IMR-90 (cell line): ENCODE measurements at regions not wholly inside any gene's neighbourhood (a gene's known extent, or its start where the extent isn't known, plus 50 kb on each side); places are given as distances from the start of the nearest gene placed in this dataset.

Experiments used
- ATAC-seq: fragments of 200-7000 bp; cut with Tn5 transposase; 2 replicates; pipeline ENCODE4 v1.9.1; 2020; ENCODE audit warnings: low read depth, mild to moderate bottlenecking, moderate library complexity
- BruUV-seq: library from RNA; stranded (reverse); fragments of 400-500 nt; replicated peaks from 2 replicates; lab custom pipeline; 2021; lab: Mats Ljungman, UMichigan
- CTCF ChIA-PET: fragments of 300-600 bp; formaldehyde crosslinking; extraction: SDS; loops from one replicate; lab custom pipeline; 2021; ENCODE audit warnings: antibody characterized with exemption; lab: Yijun Ruan, JAX
- POLR2A ChIA-PET: fragments of 300-600 bp; sonication (Branson Sonifier 250); formaldehyde crosslinking; loops from one replicate; lab custom pipeline; 2022; ENCODE audit warnings: antibody characterized with exemption; ENCODE audit not compliant: unreplicated experiment; lab: Charles Lee
- DNase-seq: peaks from one replicate; pipeline ENCODE4 v3.0.0; 2013
- H2AFZ ChIP-seq: replicated peaks from 2 replicates; pipeline ENCODE3; 2013; ENCODE audit warnings: low read length, mild to moderate bottlenecking; ENCODE audit not compliant: poor library complexity
- H2AK5ac ChIP-seq: 2 replicates; pipeline ENCODE4 v1.6.1; 2013; ENCODE audit warnings: low read depth, low read length, inconsistent platforms
- H2AK9ac ChIP-seq: replicated peaks from 2 replicates; pipeline ENCODE3; 2013; ENCODE audit warnings: mild to moderate bottlenecking, low read depth, low read length, moderate library complexity; ENCODE audit not compliant: poor library complexity
- H2BK120ac ChIP-seq: 2 replicates; pipeline ENCODE4 v1.6.1; 2013; ENCODE audit warnings: low read depth, low read length, inconsistent platforms
- H2BK15ac ChIP-seq: 3 replicates; pipeline ENCODE4 v1.6.1; 2013; ENCODE audit warnings: low read depth, low read length, inconsistent platforms
- H2BK20ac ChIP-seq: 2 replicates; pipeline ENCODE4 v1.6.1; 2013; ENCODE audit warnings: low read depth, mild to moderate bottlenecking, inconsistent platforms, low read length, moderate library complexity
- H2BK5ac ChIP-seq: 2 replicates; pipeline ENCODE4 v1.6.1; 2013; ENCODE audit warnings: mild to moderate bottlenecking, low read depth, low read length, inconsistent platforms; ENCODE audit not compliant: poor library complexity, severe bottlenecking
- H3K14ac ChIP-seq: replicated peaks from 2 replicates; pipeline ENCODE4 v1.6.1; 2013; ENCODE audit warnings: low read depth, low read length, inconsistent platforms
- H3K18ac ChIP-seq: 2 replicates; pipeline ENCODE4 v1.6.1; 2013; ENCODE audit warnings: low read depth, low read length, control low read depth
- H3K23ac ChIP-seq: 2 replicates; pipeline ENCODE4 v1.6.1; 2013; ENCODE audit warnings: low read depth, low read length, inconsistent platforms
- H3K27ac ChIP-seq: 2 replicates; pipeline ENCODE4 v1.5.1; 2013; ENCODE audit warnings: mild to moderate bottlenecking, control low read depth, low read length; ENCODE audit not compliant: insufficient read depth
- H3K27me3 ChIP-seq: 2 replicates; pipeline ENCODE4 v1.6.1; 2013; ENCODE audit warnings: low read length; ENCODE audit not compliant: control insufficient read depth, insufficient read depth
- H3K36me3 ChIP-seq: 2 replicates; pipeline ENCODE4 v1.6.1; 2013; ENCODE audit warnings: low read length, mixed read lengths; ENCODE audit not compliant: control insufficient read depth, insufficient read depth
- H3K4ac ChIP-seq: 2 replicates; pipeline ENCODE4 v1.6.1; 2013; ENCODE audit warnings: low read depth, low read length, inconsistent platforms
- H3K4me1 ChIP-seq: 2 replicates; pipeline ENCODE4 v1.6.1; 2013; ENCODE audit warnings: low read length, mixed read lengths; ENCODE audit not compliant: control insufficient read depth, insufficient read depth
- H3K4me2 ChIP-seq: 2 replicates; pipeline ENCODE4 v1.6.1; 2013; ENCODE audit warnings: low read depth, mild to moderate bottlenecking, control low read depth, low read length, moderate library complexity
- H3K4me3 ChIP-seq: 2 replicates; pipeline ENCODE4 v1.5.1; 2013; ENCODE audit warnings: low read depth, mild to moderate bottlenecking, control low read depth, low read length, moderate library complexity; ENCODE audit not compliant: insufficient read depth
- H3K56ac ChIP-seq: 2 replicates; pipeline ENCODE4 v1.6.1; 2013; ENCODE audit warnings: low read length, inconsistent platforms; ENCODE audit not compliant: insufficient read depth; ENCODE audit errors: extremely low read depth
- H3K79me1 ChIP-seq, 2 experiments: 2 replicates each; pipeline ENCODE4 v1.6.1; 2013; ENCODE audit warnings: low read length in 2 of 2, inconsistent platforms in 1 of 2, low read depth in 1 of 2
- H3K9ac ChIP-seq: 2 replicates; pipeline ENCODE4 v1.6.1; 2013; ENCODE audit warnings: low read depth, low read length, control low read depth
- H3K9me1 ChIP-seq: 2 replicates; pipeline ENCODE4 v1.6.1; 2013; ENCODE audit warnings: low read length, inconsistent platforms; ENCODE audit not compliant: insufficient read depth
- H3K9me3 ChIP-seq: 2 replicates; pipeline ENCODE4 v1.6.1; 2013; ENCODE audit warnings: low read length; ENCODE audit not compliant: control insufficient read depth, insufficient read depth
- H4K20me1 ChIP-seq: 2 replicates; pipeline ENCODE4 v1.6.1; 2013; ENCODE audit warnings: low read length, inconsistent platforms; ENCODE audit not compliant: insufficient read depth
- H4K5ac ChIP-seq: 2 replicates; pipeline ENCODE4 v1.6.1; 2013; ENCODE audit warnings: mild to moderate bottlenecking, low read depth, low read length, control low read depth
- H4K8ac ChIP-seq, 2 experiments: 2 replicates each; pipeline ENCODE4 v1.6.1; 2013; ENCODE audit warnings: low read depth in 2 of 2, low read length in 2 of 2, control low read depth in 1 of 2, inconsistent platforms in 1 of 2
- H4K91ac ChIP-seq: 2 replicates; pipeline ENCODE4 v1.6.1; 2013; ENCODE audit warnings: low read depth, low read length, inconsistent platforms; ENCODE audit not compliant: insufficient read depth
- BHLHE40 ChIP-seq: fragments of 150-350 bp; IDR thresholded peaks from 2 replicates; pipeline ENCODE4 v1.6.1; 2016; ENCODE audit warnings: mild to moderate bottlenecking, low read depth, low read length
- CEBPB ChIP-seq: IDR thresholded peaks from 2 replicates; pipeline ENCODE4 v1.6.1; 2012; ENCODE audit warnings: low read depth, low read length, improper control_type of control experiment
- CHD1 ChIP-seq: IDR thresholded peaks from 2 replicates; pipeline ENCODE4 v1.6.1; 2012; ENCODE audit warnings: low read depth, low read length, improper control_type of control experiment
- CTCF ChIP-seq: conservative IDR thresholded peaks from 2 replicates; pipeline ENCODE4 v1.5.1; 2012; ENCODE audit warnings: mild to moderate bottlenecking, low read depth, low read length, improper control_type of control experiment
- ELK1 ChIP-seq: fragments of 150-350 bp; IDR thresholded peaks from 2 replicates; pipeline ENCODE4 v1.6.1; 2016; ENCODE audit warnings: low read depth, mild to moderate bottlenecking, low read length, moderate library complexity, borderline replicate concordance
- FOS ChIP-seq: fragments of 150-350 bp; IDR thresholded peaks from 2 replicates; pipeline ENCODE4 v1.6.1; 2016; ENCODE audit warnings: low read depth, low read length
- MAFK ChIP-seq: IDR thresholded peaks from 2 replicates; pipeline ENCODE4 v1.6.1; 2012; ENCODE audit warnings: low read depth, low read length, improper control_type of control experiment
- MAZ ChIP-seq: IDR thresholded peaks from 2 replicates; pipeline ENCODE4 v1.6.1; 2012; ENCODE audit warnings: low read depth, mild to moderate bottlenecking, low read length, improper control_type of control experiment, moderate library complexity, borderline replicate concordance
- MXI1 ChIP-seq: IDR thresholded peaks from 2 replicates; pipeline ENCODE4 v1.6.1; 2012; ENCODE audit warnings: low read depth, mild to moderate bottlenecking, low read length, moderate library complexity, borderline replicate concordance
- NFE2L2 ChIP-seq: fragments of 150-350 bp; IDR thresholded peaks from 2 replicates; pipeline ENCODE4 v1.6.1; 2016; ENCODE audit warnings: low read depth, mild to moderate bottlenecking, low read length
- POLR2A ChIP-seq: IDR thresholded peaks from 2 replicates; pipeline ENCODE4 v1.6.1; 2012; ENCODE audit warnings: mild to moderate bottlenecking, low read depth, low read length
- RAD21 ChIP-seq: IDR thresholded peaks from 2 replicates; pipeline ENCODE4 v1.6.1; 2012; ENCODE audit warnings: low read length, improper control_type of control experiment
- RCOR1 ChIP-seq: IDR thresholded peaks from 2 replicates; pipeline ENCODE4 v1.6.1; 2012; ENCODE audit warnings: mild to moderate bottlenecking, low read length, improper control_type of control experiment; ENCODE audit not compliant: insufficient replicate concordance
- RFX5 ChIP-seq: IDR thresholded peaks from 2 replicates; pipeline ENCODE4 v1.8.0; 2012; ENCODE audit warnings: low read depth, mild to moderate bottlenecking, low read length, moderate library complexity
- SMC3 ChIP-seq: fragments of 150-350 bp; IDR thresholded peaks from 2 replicates; pipeline ENCODE4 v1.6.1; 2016; ENCODE audit warnings: low read depth, mild to moderate bottlenecking, antibody characterized with exemption, low read length, moderate library complexity
- USF2 ChIP-seq: fragments of 150-350 bp; IDR thresholded peaks from 2 replicates; pipeline ENCODE4 v1.6.1; 2017; ENCODE audit warnings: mild to moderate bottlenecking, antibody characterized with exemption, low read length, low read depth
- WGBS, 2 experiments: methylation state at CpG; one replicate each; pipeline versions ENCODE4 v1.1.5 to v1.1.7; 2013; ENCODE audit warnings: missing lambda C conversion rate in 2 of 2; ENCODE audit not compliant: insufficient read length in 1 of 2; ENCODE audit errors: extremely low coverage in 2 of 2; 5-methylcytosine and 5-hydroxymethylcytosine counted together
- dilution Hi-C: fragments of 300-500 bp; cut with HindIII; formaldehyde crosslinking; loops from one replicate; pipeline ENCODE4 v1.14.3; 2018; ENCODE audit warnings: low sequenced_read_pairs; ENCODE audit not compliant: unreplicated experiment
- in situ Hi-C: fragments of 300-500 bp; cut with MboI; formaldehyde crosslinking; loops from 3 replicates; pipeline ENCODE4 v1.14.3; 2019; ENCODE audit warnings: low sequenced_read_pairs, inconsistent platforms, mixed read lengths
- intact Hi-C: fragments of 100-400 bp; cut with micrococcal nuclease; formaldehyde crosslinking; loops from 2 replicates; pipeline ENCODE4 v1.10.0; 2022

GRCh38 chr3:27581852-27582251 lies 97.7 kb upstream of the SLC4A7 start:
- no CpG with 5 or more reads among the region's 3 CpGs for WGBS, 2 experiments
- CTCF ChIA-PET: interaction anchor here (0.5 to 0.6 kb wide), 2 partner anchors 99 to 130 kb away, joined by 3 to 6 read pairs; no protein-coding TSS in a partner anchor
- H2AK9ac ChIP-seq: no peak overlapping the region

More at GRCh38 chr3:27581852-27582251, 97.7 kb upstream of the SLC4A7 start:
- Histone ChIP-seq H2AK5ac (no peak overlapping the region), H2BK15ac (no peak overlapping the region), H3K4me2 (no peak overlapping the region), H3K36me3 (no peaks in the 10 kb centered on the region), H4K20me1 (no peaks in the 10 kb centered on the region), H3K4me1 (no peaks in the 10 kb centered on the region; the same call in 1 of the 2 replicates), H3K4me3 (no peak overlapping the region), H3K23ac (no peak overlapping the region), H3K9me3 (no peaks in the 10 kb centered on the region), H3K56ac (no peak overlapping the region), H3K27ac (no peak overlapping the region), H4K8ac (no peak overlapping the region), H4K5ac (no peak overlapping the region), H3K9me1 (no peaks in the 10 kb centered on the region), H3K14ac (no peak overlapping the region), H2AFZ (no peak overlapping the region), H2BK5ac (no peak overlapping the region), H3K4ac (no peak overlapping the region), H3K18ac (no peak overlapping the region), H2BK120ac (no peak overlapping the region), H3K79me1 (no peaks in the 10 kb centered on the region), H2BK20ac (no peak overlapping the region), H3K9ac (no peak overlapping the region), H3K27me3 (no peaks in the 10 kb centered on the region), H4K91ac (no peak overlapping the region)
- no peak for ATAC-seq
- DNase-seq: no peak
- dilution Hi-C loops (no loop called here), in situ Hi-C loops (no loop called here), intact Hi-C loops (no loop called here)
- POLR2A ChIA-PET: interaction anchor here (0.7 kb wide), 1 partner anchor 439 kb away, joined by 7 read pairs; no protein-coding TSS in a partner anchor
- BruUV-seq: no TSS peak
- TF ChIP-seq CTCF (no peak), MAFK (no peak), MXI1 (no peak), RFX5 (no peak), MAZ (no peak), CHD1 (no peak), FOS (no peak), POLR2A (no peak), RCOR1 (no peak), USF2 (no peak), ELK1 (no peak), CEBPB (no peak), BHLHE40 (no peak), RAD21 (no peak), NFE2L2 (no peak), SMC3 (no peak)
